AG04449 (cell line): ENCODE measurements at regions not wholly inside any gene's neighbourhood (a gene's known extent, or its start where the extent isn't known, plus 50 kb on each side); places are given as distances from the start of the nearest gene placed in this dataset.

Experiments used
- CTCF ChIA-PET: fragments of 350-600 bp; formaldehyde crosslinking; extraction: SDS; loops from one replicate; lab custom pipeline; 2021; ENCODE audit warnings: antibody characterized with exemption; lab: Yijun Ruan, JAX
- POLR2A ChIA-PET: fragments of 400-600, 350-600 bp; formaldehyde crosslinking; extraction: SDS; loops from one replicate; lab custom pipeline; 2020; ENCODE audit warnings: antibody characterized with exemption, inconsistent platforms; lab: Yijun Ruan, JAX
- DNase-seq: peaks from one replicate; pipeline ENCODE4 v3.0.0-alpha.2; 2010; ENCODE audit warnings: low read depth, low spot score
- H3K4me3 ChIP-seq: 2 replicates; pipeline ENCODE4 v1.5.1; 2011; ENCODE audit warnings: low read depth, mild to moderate bottlenecking, control low read depth, low read length
- TF ChIP-seq, protein P1 (sequence below): IDR thresholded peaks from one replicate; pipeline ENCODE4 v1.5.1; 2011; ENCODE audit warnings: mild to moderate bottlenecking, moderate library complexity, low read length, control low read depth, inconsistent platforms; ENCODE audit not compliant: insufficient read depth; ENCODE audit errors: missing control alignments

DNA sequence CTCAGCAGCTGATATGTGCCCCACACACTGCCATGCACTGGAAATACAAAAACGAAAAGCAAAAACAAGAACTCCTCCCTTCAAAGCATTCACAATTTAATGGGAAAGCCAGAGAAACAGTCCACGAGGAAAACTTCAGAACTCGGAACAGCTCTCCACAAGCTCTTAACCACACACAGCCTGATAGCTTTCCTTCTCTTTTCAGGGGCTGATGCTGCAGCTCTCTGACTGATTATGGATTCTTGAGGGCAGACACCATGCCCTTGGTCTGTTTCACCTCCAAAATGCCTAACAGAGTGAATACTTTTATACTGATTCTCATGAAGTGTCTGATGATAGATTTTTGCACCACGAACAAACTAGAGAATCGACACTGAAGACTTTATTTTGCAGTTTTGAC, 282.1 kb downstream of the CD83 start:
- ChIA-PET CTCF (no interaction called here), POLR2A (no interaction called here)
- H3K4me3 ChIP-seq, result no peak overlapping the region

DNA sequence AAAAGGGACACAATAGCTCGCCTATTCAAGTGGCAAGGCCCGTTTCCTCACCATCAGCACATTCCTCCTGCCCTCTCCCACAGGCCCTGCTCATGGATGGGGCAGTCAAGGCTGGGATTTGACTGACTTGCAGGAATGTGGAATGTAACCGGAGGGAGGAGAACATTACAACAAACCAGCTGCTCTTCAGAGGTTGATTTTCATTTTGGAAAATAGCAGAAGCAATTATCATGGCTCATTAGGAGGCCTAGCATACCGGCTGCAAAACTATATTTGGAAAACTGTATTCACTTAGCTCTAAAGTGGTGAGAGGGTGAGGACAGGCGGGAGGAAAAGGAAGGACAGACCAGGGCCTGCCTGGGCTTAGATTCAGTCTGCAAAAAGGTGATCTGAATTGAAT, 283.7 kb downstream of the CD83 start:
- H3K4me3 ChIP-seq, result no peak overlapping the region
- TF ChIP-seq, protein P1, sequence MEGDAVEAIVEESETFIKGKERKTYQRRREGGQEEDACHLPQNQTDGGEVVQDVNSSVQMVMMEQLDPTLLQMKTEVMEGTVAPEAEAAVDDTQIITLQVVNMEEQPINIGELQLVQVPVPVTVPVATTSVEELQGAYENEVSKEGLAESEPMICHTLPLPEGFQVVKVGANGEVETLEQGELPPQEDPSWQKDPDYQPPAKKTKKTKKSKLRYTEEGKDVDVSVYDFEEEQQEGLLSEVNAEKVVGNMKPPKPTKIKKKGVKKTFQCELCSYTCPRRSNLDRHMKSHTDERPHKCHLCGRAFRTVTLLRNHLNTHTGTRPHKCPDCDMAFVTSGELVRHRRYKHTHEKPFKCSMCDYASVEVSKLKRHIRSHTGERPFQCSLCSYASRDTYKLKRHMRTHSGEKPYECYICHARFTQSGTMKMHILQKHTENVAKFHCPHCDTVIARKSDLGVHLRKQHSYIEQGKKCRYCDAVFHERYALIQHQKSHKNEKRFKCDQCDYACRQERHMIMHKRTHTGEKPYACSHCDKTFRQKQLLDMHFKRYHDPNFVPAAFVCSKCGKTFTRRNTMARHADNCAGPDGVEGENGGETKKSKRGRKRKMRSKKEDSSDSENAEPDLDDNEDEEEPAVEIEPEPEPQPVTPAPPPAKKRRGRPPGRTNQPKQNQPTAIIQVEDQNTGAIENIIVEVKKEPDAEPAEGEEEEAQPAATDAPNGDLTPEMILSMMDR, result no peak
- no peak for DNase-seq
- POLR2A ChIA-PET, result no interaction called here
- CTCF ChIA-PET, result no interaction called here

More for the DNA sequence above, 282.1 kb downstream of the CD83 start:
- TF ChIP-seq, protein P1, result no peak
- DNase-seq, result no peak

DNA sequence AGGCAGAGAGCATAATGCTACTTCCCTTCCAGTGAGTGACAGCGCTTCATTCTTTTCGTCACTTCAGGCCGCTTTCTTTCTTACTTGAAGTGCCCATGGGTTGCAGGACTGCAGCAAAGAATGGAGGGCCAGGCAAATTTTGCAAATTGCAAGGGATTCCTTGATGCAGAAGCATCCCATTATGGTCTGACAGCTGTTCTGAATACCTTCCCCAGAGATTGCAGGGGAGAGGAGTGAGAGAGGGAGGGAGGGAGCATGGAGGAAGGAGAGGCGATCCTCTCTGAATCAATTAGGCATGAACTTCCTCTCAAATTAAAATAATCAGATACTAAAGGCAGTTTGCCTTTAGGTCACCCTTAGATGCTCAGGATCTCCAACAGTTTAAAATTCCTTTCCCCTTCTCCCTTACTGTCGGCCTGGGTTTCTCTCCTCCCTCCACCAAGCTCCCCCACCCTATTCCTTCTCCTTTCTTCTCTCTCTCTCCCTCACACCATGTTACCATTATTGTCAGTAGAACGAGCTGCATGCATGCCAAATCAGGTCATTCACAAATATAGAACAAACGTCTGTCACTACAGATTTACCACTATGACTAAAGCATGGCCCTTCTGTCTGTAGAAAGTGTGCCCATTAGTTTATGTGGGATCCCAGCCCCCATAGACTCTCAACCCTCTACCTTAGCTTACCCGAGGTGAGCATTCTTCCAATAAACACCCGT, 289.2 kb downstream of the CD83 start:
- H3K4me3 ChIP-seq, result no peak overlapping the region
- no peak for DNase-seq
- ChIA-PET CTCF (no interaction called here), POLR2A (no interaction called here)
- TF ChIP-seq, protein P1, result no peak

DNA sequence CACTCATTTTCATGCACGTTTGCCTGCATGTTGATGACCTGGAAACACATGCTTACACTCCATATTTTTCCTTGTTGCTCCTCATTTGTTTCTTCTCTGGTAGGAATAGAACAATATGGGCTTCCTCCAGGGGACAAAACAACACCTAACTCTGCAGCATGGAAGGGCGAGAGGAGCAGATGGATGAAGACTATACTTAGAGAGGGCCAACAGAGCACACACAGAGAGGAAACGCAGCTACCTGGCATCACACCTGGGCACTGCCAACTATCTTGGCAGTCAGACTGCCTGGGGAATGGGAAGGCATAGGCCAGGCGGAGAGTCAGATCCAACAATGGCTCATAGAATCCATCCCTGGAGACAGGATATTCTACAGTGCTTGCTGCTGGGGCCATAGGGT, 290.9 kb downstream of the CD83 start:
- ChIA-PET POLR2A (no interaction called here), CTCF (no interaction called here)
- H3K4me3 ChIP-seq, result no peak overlapping the region
- no peak for DNase-seq
- TF ChIP-seq, protein P1, result no peak

DNA sequence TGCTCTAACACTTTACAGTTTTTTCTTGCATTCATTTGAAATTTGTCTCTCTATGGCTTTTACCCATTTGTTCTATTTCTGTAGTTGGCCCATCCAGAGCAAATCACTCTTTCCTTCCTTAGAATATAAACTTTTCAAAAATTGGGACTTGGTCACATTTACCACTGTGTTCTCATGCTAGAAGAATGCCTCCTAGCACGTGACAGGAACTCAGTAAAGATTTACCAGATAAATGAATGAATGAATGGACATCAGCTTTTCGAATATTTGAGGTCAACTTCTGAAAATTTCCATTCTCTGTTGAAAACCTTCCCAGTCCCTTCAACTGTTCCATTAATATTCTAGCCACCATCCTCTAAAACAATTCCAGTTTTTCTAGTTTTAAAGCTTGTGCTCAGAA, 294.5 kb downstream of the CD83 start:
- ChIA-PET CTCF (no interaction called here), POLR2A (no interaction called here)
- DNase-seq, result no peak
- H3K4me3 ChIP-seq, result no peak overlapping the region
- TF ChIP-seq, protein P1, result no peak

DNA sequence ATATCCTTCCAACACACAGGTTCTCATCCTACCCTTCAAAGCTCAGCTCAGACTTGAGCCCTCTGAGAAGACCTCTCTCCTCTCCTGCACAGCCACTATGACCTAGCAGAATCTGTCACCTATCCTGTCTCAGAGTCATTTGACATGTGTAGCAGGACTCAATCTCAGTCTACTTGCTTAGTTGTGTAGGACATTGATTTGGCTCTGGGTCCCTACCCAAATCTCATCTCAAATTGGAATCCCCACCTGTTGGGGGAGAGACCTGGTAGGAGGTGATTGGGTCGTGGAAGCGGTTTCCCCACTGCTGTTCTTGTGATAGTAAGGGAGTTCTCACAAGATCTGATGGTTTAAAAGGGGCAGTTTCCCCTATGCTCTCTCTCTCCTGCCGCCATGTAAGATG, 297.9 kb downstream of the CD83 start:
- TF ChIP-seq, protein P1, result no peak
- CTCF ChIA-PET, result no interaction called here
- no peak overlapping the region for H3K4me3 ChIP-seq
- POLR2A ChIA-PET, result no interaction called here
- no peak for DNase-seq
